ENCODE measurements at regions not wholly inside any gene's neighbourhood (a gene's known extent, or its start where the extent isn't known, plus 50 kb on each side); places are given as distances from the start of the nearest gene placed in this dataset.

DNA sequence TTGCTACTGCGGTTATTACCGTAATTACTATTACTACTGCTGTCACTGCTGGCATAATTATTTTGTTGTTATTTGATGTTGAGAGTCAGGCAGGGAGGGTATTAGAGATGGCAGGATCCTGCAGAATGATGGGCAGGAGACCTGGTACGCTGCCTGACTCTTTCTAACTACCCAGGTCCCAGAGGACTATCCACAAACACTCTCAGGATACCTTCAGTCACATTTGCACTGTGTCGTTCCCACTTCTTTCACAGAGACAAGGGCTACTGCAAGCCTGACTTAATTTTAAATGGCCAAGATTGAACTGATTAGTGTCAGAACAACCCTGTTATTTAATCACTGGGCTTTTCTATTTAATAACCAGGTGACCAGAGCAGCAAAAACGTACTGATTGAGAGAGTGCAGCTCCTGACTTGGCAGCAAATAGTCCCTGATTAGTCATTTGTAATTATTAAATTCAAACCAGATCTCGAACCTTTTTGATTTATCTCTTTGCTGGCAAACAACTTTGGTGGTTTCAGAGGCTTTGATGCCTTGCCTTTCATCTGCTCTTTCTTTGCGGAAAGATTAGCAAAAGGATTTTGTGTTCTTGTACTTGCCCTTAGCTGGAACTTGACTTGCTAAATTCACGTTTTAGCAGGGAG, 88.8 kb upstream of the ARHGEF3 start:
- no peak for DNase-seq

DNA sequence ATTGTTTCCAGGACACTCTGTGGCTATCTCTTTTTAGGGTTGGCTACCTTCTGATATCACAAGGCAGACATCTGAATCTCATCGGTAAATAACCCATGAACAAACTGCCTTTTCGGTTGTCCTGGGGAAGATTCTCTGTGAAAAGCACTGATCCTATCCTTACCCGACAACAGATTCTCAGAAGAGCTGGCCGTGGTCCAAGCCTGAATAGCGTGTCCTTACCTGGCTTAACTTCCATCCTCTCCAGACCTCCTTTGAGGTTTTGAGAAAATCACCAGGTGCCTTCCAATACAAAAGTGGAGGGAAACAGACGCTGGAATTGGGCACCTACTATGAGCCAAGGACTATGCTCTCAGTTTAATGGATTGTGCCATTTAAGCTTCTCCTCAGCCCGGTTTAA, 87.4 kb upstream of the ARHGEF3 start:
- no peak for DNase-seq

DNA sequence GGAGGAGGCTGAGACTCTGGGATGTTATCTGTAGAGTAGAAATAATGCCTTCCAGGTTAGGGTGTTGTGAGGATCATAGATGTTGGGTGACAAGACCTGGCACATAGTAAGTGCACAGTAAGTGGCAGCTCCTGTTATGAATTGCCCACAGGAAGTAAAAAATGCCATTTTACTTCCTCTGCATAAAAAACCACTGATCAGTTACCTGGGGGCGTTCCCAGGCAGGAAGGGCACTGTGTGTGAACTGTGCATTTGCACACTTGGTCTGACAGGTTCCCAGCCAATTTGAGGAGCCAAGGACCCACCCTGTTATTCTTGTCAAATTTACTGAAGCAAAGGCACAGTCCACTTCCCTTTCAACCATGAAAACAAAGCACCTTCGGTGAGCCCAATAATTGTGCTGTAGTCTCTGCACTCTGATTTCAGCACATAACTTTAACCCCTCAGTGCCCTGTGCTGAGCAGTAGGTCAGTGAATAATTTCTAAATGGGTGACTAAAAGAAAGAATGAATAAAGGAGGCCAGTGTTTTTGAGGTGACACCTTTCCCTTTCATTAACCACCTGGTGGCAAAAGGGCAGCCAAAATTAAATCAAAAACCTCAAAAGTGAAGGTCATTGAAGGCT, 85.8 kb upstream of the ARHGEF3 start:
- no peak for DNase-seq

DNA sequence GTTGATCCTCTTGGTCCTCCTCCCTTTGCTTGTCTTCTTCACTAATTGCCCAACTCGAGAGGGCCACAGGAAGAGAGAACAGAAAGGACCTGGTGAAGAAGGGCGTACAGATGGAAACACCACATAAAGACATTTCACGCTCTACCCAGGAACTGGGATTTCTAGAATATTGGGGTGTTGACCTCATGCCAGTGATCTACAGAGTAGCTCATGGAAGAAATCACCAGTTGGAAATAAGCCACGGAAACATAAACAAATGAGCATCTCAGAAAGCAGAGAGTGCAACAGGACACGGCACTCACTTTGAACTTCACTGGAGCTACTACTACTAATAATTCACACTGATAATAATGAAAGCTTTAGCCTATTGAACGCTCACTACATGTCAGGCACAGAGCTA, 84.6 kb upstream of the ARHGEF3 start:
- no peak for DNase-seq

DNA sequence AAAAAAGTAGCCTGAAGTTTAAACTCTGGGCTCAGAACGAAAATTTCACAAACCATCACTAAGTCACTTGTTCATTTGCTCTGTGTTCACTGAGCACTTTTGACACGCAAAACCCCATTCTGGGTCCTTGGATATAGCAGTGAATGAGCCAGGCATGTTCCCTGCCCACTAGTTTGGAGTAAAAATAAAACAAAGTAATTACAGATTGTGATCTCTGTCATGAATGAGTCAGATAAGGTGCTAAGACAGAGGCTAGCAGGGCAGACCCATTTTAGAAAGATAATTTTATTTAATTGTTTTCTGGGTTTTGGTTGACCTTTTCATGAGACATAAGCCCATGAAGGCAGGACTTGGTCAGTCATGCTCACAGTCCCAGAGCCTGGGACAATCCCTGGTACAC, 84.1 kb upstream of the ARHGEF3 start:
- no peak for DNase-seq

DNA sequence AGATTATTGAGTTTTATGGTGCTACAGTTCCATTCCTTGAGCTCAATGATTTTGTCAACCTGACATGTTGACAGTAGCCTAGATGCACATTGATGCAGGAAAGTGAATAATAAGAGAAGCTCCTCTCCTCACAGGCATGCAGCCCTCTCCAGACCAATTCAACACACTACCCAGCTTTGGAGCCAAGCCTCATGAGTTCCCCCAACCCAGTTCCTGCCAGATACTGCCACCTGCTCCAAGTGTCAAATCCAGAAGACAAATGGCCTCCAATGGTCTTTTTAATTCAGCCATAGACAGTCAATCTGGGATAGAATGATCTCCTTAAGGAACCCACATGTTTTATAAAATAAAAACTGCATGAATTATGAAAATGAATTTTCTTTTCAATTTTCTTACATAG, 83.7 kb upstream of the ARHGEF3 start:
- DNase-seq, result no peak

DNA sequence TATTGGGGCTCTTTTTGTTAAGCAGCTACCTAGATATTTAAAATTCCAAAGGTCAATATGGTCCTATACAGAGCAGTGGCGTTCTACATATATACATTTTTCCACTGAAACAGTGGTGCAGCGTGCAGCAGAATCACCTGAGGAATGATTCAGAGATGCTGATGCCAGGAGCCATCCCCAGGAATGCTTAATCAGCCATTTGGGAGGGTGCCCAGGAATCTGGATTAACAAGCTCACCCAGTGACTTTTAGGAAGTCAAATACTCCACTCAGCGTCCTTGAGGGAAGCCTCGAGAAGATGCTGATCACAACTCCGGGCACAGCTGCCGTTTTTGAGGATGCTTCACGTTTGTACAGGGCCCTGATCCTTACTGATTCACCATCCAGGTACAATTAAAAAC, 82.6 kb upstream of the ARHGEF3 start:
- no peak for DNase-seq

DNA sequence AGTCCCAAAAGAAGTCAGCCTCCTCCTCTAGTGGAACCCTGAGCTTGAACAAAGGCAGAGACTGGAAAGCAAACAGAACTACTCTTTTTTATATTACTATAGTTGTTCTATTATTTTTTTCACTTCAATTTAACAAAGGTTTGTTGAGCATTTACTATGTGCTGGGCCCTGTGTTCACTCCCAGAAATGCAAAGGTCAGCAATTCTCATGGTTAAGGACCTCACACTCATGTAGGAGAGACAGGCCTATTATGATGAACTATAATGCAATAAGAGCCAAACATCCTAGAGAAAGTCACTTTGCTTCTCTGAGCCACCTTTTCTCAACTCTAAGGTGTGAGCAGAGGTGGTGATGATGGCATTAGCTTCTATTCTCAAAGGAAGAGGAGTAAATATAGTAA, 82.1 kb upstream of the ARHGEF3 start:
- DNase-seq, result no peak

DNA sequence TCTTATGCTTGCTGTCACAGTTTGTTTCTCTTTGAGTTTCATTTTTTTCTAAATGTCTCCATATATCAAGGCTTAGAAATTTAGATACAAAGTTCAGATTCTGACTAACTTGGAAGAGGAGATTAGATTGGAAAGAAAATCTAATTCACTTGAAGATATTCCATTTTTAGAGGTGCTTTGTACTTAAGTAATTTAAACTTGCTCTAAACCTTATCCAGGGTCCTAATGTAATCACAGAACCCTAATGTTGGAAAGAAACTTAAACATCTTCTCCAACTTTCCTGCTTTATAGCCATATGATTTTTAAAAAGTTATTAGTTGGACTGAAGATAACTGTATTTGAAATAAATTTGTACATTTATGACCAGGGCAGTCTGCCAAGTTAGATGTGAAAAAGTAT, 81.1 kb upstream of the ARHGEF3 start:
- DNase-seq, result no peak

DNA sequence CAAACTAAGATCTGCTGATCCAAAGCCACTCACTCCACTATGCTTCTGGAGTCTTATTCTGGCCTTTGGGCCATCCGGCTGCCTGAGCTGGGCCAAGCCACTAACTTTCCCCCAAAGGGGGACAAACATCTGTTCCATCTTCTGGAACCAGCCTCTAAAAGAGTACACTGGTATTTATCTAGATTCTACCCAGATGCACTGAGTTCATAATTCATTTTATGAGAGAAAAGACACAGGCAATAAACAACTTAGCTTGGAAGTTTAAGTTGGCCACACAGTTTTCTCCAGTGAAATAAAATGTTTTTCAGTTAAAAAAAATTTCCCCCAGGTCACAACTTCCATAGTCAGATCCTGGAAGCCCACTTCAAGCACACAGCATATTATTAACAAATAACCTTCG, 80.1 kb upstream of the ARHGEF3 start:
- no peak for DNase-seq

DNA sequence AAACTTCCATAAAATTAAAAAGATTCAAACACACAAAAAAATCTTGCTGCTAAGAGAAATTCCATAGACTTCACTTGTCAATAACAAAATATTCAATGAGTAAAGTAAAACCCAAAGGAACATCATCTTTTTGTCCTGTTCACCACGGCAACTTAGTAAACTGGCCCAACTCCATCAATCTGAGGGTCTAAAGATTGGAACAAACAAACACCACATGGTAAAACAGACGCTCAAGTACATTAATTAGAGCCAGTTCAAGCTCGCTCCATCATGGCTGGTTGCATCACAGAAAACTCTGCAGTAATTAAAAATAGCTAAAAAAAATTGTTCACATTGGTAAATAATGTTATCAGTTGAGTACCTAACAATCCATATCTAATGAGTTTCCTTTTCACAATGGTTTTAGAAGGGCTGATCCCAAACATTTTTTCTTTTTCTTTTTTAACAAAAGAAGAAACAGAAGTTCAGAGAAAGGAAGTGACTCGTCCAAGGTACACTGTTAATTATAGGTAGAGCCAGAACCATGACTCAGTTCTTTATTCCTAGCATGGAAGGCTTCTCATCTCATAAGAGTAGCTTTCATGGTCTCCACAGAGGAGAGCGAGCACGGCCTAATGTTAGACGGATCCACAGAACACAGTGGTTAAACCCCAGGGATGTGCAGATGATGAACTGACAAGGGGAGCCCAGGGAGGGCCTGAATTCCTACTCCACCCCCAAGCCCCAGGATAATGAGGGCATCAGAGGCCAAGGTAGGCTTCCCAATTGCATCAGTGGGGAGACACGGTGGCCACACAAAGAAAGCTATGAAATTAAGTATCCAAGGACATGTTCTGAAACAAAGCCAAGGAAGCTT, 79.2 kb upstream of the ARHGEF3 start:
- DNase-seq, result no peak

DNA sequence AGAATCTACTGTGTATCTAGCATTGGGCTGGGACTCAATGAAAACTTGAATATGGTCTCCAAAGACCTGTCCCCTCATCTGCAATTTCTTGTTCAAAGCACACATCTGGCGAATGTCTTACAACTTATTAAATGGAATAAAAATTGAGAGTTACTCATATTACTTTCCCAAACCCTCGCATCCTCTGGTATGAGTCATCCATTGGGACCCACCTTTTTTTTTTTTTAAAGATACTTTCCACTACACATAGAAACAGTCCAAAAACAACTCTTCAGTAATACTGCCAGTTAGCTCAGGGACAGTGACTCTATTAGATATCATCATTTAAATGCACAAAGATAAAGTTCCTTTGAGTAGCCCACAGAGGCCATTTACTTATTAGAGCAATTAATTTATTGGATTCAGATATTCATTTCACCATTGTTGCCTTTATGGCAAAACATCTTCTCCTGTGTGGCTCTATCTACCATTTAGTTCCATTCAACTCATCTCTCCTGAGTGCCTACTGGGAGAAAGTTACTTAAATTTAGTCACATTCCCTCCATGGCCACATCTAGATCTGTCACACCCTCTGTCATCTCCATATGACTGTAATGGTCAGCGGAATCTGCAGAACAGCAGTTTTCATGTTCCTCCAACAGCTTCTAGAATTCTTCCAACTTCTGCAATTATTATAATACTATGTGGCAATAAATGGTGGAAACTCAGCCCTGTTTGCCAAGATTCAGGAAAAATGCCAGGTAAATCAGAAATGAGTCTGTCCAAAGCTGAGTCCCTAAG, 77.9 kb upstream of the ARHGEF3 start:
- no peak for DNase-seq

DNA sequence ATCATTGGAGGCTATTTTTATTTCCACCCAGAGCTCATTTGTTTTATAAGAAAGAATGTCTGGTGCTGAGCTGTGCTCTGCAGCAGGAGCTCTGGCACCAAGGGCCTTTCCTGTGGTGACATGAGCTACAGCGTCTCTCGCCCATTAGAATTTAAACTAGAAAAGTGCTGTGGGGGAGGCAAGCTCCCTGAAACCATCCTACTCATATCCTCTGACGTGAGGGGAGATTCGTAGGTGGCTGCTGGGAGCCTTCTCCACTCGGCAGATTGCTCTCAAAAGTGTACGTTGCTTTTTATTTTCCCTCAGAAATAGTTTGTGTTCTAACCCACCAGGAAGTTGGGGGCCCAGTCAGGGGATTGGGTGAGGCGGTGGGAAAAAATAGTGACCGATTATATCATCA, 76.3 kb upstream of the ARHGEF3 start:
- no peak for DNase-seq

DNA sequence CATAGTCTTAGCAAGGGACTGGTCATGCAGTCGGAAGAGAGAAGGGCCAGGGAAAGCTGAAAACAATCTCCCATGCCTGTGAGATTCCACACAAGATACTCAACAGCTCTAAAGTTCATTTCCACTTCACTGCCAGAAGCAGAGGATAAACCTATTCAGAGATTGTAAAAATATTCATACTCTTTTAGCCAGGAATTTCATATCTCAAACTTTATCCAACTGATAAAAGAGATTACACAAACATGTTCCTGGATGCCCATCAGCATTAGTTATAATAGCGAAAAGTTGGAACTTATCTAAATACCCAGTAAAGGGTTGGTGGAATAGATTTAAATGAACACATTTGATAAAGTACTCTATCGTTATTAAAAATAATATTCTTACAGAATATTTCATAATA, 75.2 kb upstream of the ARHGEF3 start:
- no peak for DNase-seq

DNA sequence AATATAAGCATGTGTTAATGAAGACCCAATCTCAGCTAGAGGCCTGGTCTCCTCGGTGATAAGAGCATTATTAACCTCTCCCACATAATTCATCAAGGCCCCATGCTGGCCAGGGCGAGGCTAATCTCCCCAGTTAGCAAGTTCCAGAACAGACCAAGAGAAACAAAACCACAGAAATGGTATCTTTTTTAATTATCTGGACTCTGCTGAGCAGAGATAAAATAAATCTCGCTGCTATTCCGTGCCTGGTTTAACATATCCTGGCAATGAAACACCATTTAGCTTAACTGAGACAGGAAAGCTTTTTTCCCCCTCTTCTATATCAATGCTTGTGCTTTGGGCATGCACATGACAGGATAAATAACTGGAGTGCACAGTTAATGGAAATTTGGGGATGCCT, 72.5 kb upstream of the ARHGEF3 start:
- no peak for DNase-seq

DNA sequence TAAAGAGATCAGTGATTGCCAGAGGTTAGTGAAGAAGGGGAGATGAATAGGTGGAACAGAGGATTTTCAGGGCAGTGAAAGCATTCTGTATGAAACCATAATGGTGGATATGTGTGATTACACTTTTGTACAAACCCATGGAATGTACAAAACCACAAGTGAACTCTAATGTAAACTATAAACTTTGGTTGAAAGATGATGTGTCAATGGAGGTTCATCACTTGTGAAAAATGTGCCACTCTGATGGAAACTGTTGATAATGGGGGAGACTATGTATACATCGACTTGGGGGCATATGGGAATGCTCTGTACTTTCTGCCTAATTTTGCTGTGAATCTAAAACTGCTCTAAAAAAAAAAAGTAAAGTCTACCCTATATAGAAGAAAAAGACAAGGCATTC, 68.7 kb upstream of the ARHGEF3 start:
- no peak for DNase-seq

DNA sequence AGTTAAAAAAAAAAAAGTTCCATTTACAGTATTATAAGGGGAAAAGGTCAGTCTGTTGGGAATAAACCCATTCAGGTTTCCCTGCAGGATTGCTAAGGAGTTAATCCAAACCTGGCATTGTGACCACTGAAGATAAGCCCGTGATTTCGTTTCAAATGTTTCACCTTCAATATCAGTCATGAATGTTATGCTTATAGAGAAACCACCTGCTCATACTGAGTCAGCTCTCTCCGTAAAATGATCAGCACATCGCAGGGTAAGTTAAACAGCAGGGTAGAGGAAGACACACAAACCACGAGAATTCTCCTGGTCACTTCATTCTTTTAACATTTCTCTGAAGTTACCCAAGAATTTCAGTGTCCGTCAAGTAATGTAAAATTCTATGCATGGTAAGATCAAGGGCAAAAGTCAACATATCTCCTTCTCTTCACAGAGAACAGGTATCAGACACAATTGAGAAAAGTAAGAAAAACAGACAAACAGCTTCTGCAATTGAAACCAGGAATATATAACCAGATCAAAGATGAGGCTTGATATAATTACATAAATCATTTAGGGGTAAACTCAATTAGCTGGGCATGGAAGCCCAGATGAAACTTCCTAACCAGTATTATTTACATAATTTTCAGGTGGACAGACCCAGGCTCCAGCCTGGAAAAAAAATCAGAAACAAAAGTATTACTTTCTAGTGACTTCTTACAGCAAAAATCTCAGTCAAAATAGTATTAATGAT, 67.6 kb upstream of the ARHGEF3 start:
- no peak for DNase-seq

DNA sequence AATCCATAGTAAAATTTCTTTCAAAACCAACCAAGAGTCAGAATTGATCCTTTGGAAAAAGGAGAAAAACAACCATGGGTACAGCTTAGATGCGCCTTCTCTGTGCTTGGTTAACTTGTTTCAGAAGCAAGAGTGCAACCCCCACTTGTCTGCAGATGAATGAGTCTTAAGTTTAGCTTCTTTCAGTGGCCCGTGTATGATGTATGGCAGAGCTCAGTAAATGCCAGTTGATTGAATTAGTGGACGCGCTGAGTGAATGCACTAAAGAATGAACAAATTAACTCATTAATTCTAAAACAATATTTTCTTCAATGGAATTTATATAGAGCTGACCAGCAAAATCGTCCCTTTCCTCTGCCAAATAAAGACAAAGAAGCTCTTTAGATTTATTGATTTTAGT, 67.0 kb upstream of the ARHGEF3 start:
- DNase-seq, result no peak

DNA sequence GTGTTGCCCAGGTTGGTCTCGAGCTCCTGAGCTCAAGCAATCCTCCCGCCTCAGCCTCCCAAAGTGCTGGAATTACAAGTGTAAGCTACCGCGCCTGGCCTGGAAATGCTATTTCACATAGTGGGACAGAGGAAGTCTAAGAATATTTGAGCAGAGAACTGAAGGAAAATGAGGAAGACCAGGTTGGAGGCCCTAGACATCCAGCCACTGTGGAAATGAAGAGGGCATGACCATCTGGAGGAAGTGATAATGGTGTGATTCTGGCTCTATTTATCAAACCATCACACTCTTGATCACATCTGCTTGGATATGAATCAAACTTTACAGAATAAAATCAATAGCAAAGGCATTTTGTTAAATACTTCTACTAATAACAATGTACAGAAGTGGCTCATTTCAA, 65.9 kb upstream of the ARHGEF3 start:
- DNase-seq, result no peak

DNA sequence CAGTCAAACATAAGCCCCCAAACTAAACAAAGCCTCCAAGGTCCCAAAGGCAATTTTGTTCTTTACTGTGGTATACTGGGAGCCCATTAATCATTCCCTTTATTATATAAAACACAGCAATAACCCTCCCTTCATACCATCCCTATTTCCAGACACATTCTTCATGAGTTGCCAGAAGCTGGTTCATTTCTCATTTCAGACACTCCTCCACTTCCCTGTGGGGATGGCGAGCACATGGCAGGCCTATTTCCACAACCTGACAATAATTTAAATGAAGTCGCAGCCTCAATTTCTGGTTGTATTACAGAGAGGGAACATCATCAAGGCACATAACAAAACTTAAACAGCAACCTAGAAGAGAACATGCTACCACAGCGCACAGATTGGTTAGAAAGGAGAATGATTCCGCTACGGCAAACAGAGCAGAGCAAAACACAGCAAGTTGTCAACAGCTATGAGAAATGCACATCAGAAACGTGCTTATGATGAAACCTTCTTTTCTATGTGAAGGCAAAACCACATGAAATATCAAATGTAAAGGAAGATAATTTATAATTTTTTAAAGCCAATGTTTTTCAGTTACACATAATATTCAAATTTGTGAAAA, 63.3 kb upstream of the ARHGEF3 start:
- no peak for DNase-seq

DNA sequence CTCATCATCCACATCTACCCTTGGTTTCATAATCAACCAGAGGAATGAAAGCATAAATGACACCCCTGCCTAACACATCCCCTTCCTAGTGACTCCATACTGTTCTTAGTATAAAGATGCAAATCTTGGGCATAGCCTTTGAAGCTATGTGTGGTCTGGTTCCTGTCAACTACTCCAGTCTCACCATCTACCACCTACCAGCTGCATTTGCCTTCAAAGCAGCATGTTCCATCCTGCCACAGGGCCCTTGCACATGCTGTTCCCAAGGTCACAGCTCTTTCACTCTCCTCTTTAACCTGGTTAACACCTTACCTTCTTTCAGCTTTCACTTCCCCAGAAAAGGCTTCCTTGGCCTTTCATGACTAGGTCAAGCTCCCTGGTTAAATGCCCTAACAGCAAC, 62.3 kb upstream of the ARHGEF3 start:
- DNase-seq, result no peak

DNA sequence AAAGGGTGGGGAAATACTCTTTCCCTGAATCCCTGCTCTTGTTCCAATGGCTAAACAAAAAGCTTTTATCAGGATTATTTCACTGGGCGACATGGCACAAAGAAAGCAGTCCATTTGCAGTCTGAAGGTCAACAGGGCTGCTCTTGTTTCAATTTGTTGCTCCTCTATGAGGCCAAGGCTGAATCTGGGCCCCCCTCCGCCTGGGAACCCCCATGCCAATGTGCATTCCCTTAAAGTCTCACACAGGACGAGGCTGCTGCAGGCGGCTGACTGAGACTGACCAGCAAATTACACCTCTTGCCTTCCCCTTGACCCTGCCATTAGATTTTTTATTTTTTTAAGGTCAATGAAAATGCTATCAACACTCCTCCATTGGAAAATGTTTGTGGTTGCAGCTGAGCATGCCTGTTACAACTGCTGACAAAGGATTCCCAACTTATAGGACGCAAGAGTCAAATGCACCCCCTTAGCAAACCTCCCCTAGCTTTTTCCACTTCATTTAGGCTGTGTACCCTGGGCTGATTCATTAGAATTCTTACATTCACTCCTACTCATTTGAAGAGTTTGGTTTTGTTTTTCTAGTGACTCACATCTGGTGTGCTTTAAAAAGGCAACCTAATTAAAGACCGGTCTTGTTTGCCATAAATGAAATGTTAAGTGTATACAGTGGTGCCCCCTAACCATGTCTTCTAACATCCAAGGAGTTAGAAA, 60.8 kb upstream of the ARHGEF3 start:
- no peak for DNase-seq
